GM12878 (cell line): ENCODE measurements at regions not wholly inside any gene's neighbourhood (a gene's known extent, or its start where the extent isn't known, plus 50 kb on each side); places are given as distances from the start of the nearest gene placed in this dataset.
"Not testable (repeated sequence)": the region's sequence is repeated elsewhere in the genome, so short reads cannot be mapped to it uniquely, and the experiment has no call there.

Experiments
- ATAC-seq: fragments of 200-7000 bp; cut with Tn5 transposase; 3 replicates; pipeline ENCODE4 v1.9.1; 2020; ENCODE audit warnings: mild to moderate bottlenecking, moderate library complexity
- BruUV-seq: library from RNA; stranded (reverse); fragments of 400-500 nt; replicated peaks from 2 replicates; lab custom pipeline; 2021; lab: Mats Ljungman, UMichigan
- CTCF ChIA-PET: fragments of 300-600 bp; sonication (Branson Sonifier 250); formaldehyde crosslinking; extraction: SDS; loops from one replicate; lab custom pipeline; 2021; ENCODE audit warnings: inconsistent platforms; lab: Yijun Ruan, JAX
- POLR2A ChIA-PET: fragments of 350-600 bp; formaldehyde crosslinking; extraction: SDS; loops from one replicate; lab custom pipeline; 2021; ENCODE audit warnings: inconsistent platforms; lab: Charles Lee
- RAD21 ChIA-PET: fragments of 300-600 bp; sonication (Branson Sonifier 250); formaldehyde crosslinking; loops from one replicate; lab custom pipeline; 2023; ENCODE audit warnings: antibody characterized with exemption; ENCODE audit not compliant: unreplicated experiment; lab: Charles Lee
- SMC1A ChIA-PET: fragments of 300-600 bp; sonication (Branson Sonifier 250); formaldehyde crosslinking; loops from one replicate; lab custom pipeline; 2023; ENCODE audit not compliant: unreplicated experiment, uncharacterized antibody; lab: Charles Lee
- DNase-seq: peaks from one replicate; pipeline ENCODE4 v3.0.0-alpha.2; 2011; ENCODE audit warnings: low read depth, low spot score
- FAIRE-seq: peaks from 3 replicates; lab custom pipeline; 2011; peaks lifted over from hg19 to GRCh38; lab: Jason Lieb, UNC
- H2AFZ ChIP-seq: 2 replicates; pipeline ENCODE4 v1.6.0; 2011; ENCODE audit warnings: low read depth, low read length, control low read depth; ENCODE audit not compliant: control insufficient read depth
- H3K27ac ChIP-seq: 2 replicates; pipeline ENCODE4 v1.5.1; 2011; ENCODE audit warnings: control low read depth; ENCODE audit not compliant: control insufficient read depth, insufficient read depth
- H3K27me3 ChIP-seq, 2 experiments: replicated peaks in 1 of 2; 2 replicates each; pipeline versions ENCODE4 v1.6.0 to v1.6.1; 2011; ENCODE audit warnings: low read length in 1 of 2; ENCODE audit not compliant: control insufficient read depth in 2 of 2, insufficient read depth in 2 of 2
- H3K36me3 ChIP-seq, 2 experiments: 2 replicates each; pipeline ENCODE4 v1.5.1; 2011; ENCODE audit warnings: low read length in 1 of 2; ENCODE audit not compliant: control insufficient read depth in 2 of 2, insufficient read depth in 2 of 2
- H3K4me1 ChIP-seq: 2 replicates; pipeline ENCODE4 v1.6.1; 2011; ENCODE audit warnings: mild to moderate bottlenecking, low read length, moderate library complexity, mixed read lengths; ENCODE audit not compliant: control insufficient read depth, insufficient read depth
- H3K4me2 ChIP-seq: 2 replicates; pipeline ENCODE4 v1.6.0; 2011; ENCODE audit warnings: control low read depth; ENCODE audit not compliant: control insufficient read depth, insufficient read depth
- H3K4me3 ChIP-seq: fragments of 200-600 bp; sonication (generic); 2 replicates; pipeline ENCODE4 v1.5.1; 2016
- H3K79me2 ChIP-seq: 2 replicates; pipeline ENCODE4 v1.6.0; 2011; ENCODE audit warnings: low read length; ENCODE audit not compliant: control insufficient read depth, insufficient read depth
- H3K9ac ChIP-seq: 2 replicates; pipeline ENCODE4 v1.8.0; 2011; ENCODE audit warnings: low read length, control low read depth, mixed read lengths; ENCODE audit not compliant: control insufficient read depth, insufficient read depth
- H3K9me3 ChIP-seq: replicated peaks from 3 replicates; pipeline ENCODE4 v1.5.1; 2011; ENCODE audit warnings: mild to moderate bottlenecking, low read length; ENCODE audit not compliant: control insufficient read depth, insufficient read depth
- H4K20me1 ChIP-seq: 2 replicates; pipeline ENCODE4 v1.6.0; 2011; ENCODE audit not compliant: control insufficient read depth, insufficient read depth
- CTCF ChIP-seq, 3 experiments: IDR thresholded peaks in 2 of 3; conservative IDR thresholded peaks in 1 of 3; 2 replicates each; pipeline ENCODE4 v1.5.1; 2011; ENCODE audit warnings: low read depth in 3 of 3, low read length in 3 of 3, mild to moderate bottlenecking in 3 of 3, control low read depth in 2 of 3, moderate library complexity in 2 of 3, inconsistent platforms in 1 of 3, mixed read lengths in 1 of 3; ENCODE audit not compliant: control insufficient read depth in 2 of 3, insufficient read depth in 1 of 3; ENCODE audit errors: extremely low read depth in 1 of 3
- WGBS: methylation state at CpG from one replicate; pipeline ENCODE4 v1.1.6; 2016; ENCODE audit warnings: low lambda C conversion rate; ENCODE audit not compliant: insufficient replicate concordance, insufficient coverage; ENCODE audit errors: missing lambda C conversion rate; 5-methylcytosine and 5-hydroxymethylcytosine counted together
- in situ Hi-C: fragments of 300-500 bp; cut with MboI; formaldehyde crosslinking; loops from 9 replicates; pipeline ENCODE4 v1.14.3; 2018; ENCODE audit warnings: mixed read lengths
- intact Hi-C: fragments of 100-400 bp; cut with micrococcal nuclease; formaldehyde crosslinking; loops from one replicate; pipeline ENCODE4 v1.14.2; 2022; ENCODE audit not compliant: unreplicated experiment

GRCh38 chr16:32915346-32915745 is 239.4 kb upstream of the TP53TG3 start:
- H3K79me2 ChIP-seq, RAD21 ChIA-PET, H3K27me3 ChIP-seq, in situ Hi-C loops, H3K27ac ChIP-seq, H3K4me2 ChIP-seq, DNase-seq, H3K4me3 ChIP-seq, H3K9ac ChIP-seq, CTCF ChIA-PET, SMC1A ChIA-PET, intact Hi-C loops, H4K20me1 ChIP-seq, H2AFZ ChIP-seq, H3K36me3 ChIP-seq, POLR2A ChIA-PET, H3K9me3 ChIP-seq, ATAC-seq, FAIRE-seq, BruUV-seq, H3K4me1 ChIP-seq: not testable (repeated sequence)
- 31% methylated on average over 13 of the region's 15 CpGs for WGBS

GRCh38 chr16:32897782-32898181 is 221.8 kb upstream of the TP53TG3 start:
- POLR2A ChIA-PET = not testable (repeated sequence)
- TF ChIP-seq CTCF (IDR thresholded peaks at IDR 0.05 in 2 of 3, conservative IDR thresholded peaks at IDR 0.05 in 1 of 3; ENCODE audit: control insufficient read depth in 2 of 3, extremely low read depth in 1 of 3, insufficient read depth in 1 of 3, low read depth in 3 of 3, low read length in 3 of 3) = peak; percentile 13 to 37 (median 16); a peak in 5 of 6 replicates

GRCh38 chr16:32885392-32885791 is 209.4 kb upstream of the TP53TG3 start:
- H3K27me3 ChIP-seq, H3K9me3 ChIP-seq, SMC1A ChIA-PET, POLR2A ChIA-PET, H3K27ac ChIP-seq, DNase-seq, H3K4me1 ChIP-seq, H2AFZ ChIP-seq, intact Hi-C loops, H3K36me3 ChIP-seq, in situ Hi-C loops, FAIRE-seq, H4K20me1 ChIP-seq, H3K4me2 ChIP-seq, H3K9ac ChIP-seq, CTCF ChIA-PET, BruUV-seq, H3K4me3 ChIP-seq, ATAC-seq, RAD21 ChIA-PET, H3K79me2 ChIP-seq: not testable (repeated sequence)
- no CpG with 5 or more reads among the region's 56 CpGs for WGBS

More at GRCh38 chr16:32897782-32898181, 221.8 kb upstream of the TP53TG3 start:
- CTCF ChIA-PET, H3K4me2 ChIP-seq, H3K9ac ChIP-seq, FAIRE-seq, H3K27ac ChIP-seq, H3K9me3 ChIP-seq, H3K4me1 ChIP-seq, in situ Hi-C loops, H2AFZ ChIP-seq, DNase-seq, H3K36me3 ChIP-seq, H3K79me2 ChIP-seq, BruUV-seq, intact Hi-C loops, H4K20me1 ChIP-seq, SMC1A ChIA-PET, ATAC-seq, H3K27me3 ChIP-seq, H3K4me3 ChIP-seq, RAD21 ChIA-PET: not testable (repeated sequence)
- WGBS = 19% methylated on average over 5 of the region's 9 CpGs
